ENCODE measurements at regions not wholly inside any gene's neighbourhood (a gene's known extent, or its start where the extent isn't known, plus 50 kb on each side); places are given as distances from the start of the nearest gene placed in this dataset.

DNA sequence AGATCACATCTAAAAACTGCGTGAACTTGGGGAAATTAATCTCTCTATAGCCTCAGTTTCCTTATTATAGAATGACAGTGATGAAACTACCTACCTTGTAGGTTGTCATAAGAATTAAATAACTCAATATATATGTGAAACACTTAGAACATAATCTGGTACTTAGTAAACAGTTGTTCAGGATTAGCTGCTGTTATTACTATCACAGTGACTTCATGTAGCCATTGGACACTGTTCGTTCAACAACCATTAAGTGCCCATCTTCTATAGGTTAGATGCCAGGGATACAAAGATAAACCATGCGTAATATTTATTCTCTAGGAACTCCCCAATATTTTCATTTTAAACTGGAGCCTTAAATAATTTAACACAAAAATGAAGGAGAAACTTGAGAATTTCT lies 329.0 kb upstream of the PROK2 start:
- no peak overlapping the region for H2AK5ac ChIP-seq (ENCODE audit: insufficient read length, low read length)
- no peak overlapping the region for H2BK15ac ChIP-seq (ENCODE audit: low read depth, low read length)
- no peak overlapping the region for H3K18ac ChIP-seq (ENCODE audit: insufficient read length, low read depth, low read length)
- H3K23ac ChIP-seq (ENCODE audit: insufficient read length, low read depth, low read length): no peak overlapping the region
- H3K9ac ChIP-seq (ENCODE audit: extremely low read depth, insufficient read length, low read length): no peak overlapping the region
- H3K4ac ChIP-seq (ENCODE audit: low read depth, low read length): no peak overlapping the region
- no peak overlapping the region for H3T11ph ChIP-seq (ENCODE audit: low read length)
- H3K56ac ChIP-seq (ENCODE audit: insufficient read length, low read depth, low read length): no peak overlapping the region
- H2BK120ac ChIP-seq (ENCODE audit: low read depth, low read length, poor library complexity, severe bottlenecking): no peak overlapping the region
- no peaks in the 10 kb centered on the region for H3K79me1 ChIP-seq (ENCODE audit: insufficient read depth, low read depth, low read length, poor library complexity, severe bottlenecking)
- Mint-ChIP-seq H3K9me3 (no peaks in the 10 kb centered on the region; a peak in 1 of 5 replicates), H3K27ac (no peak overlapping the region), H3K36me3 (ENCODE audit: insufficient read depth in 1 of 3, low read depth in 3 of 3) (no peaks in the 10 kb centered on the region; a peak in 1 of 7 replicates), H3K27me3 (ENCODE audit: low read depth) (no peaks in the 10 kb centered on the region; the same call in 1 of the 2 replicates), H3K4me3 (no peak overlapping the region), H3K4me1 (peaks cover 5 to 7% of the 10 kb centered on the region in 2 experiments)
- no peaks in the 10 kb centered on the region for H3K23me2 ChIP-seq (ENCODE audit: insufficient read length, low read depth, low read length, poor library complexity, severe bottlenecking)
- H3K9me3 ChIP-seq (ENCODE audit: control insufficient read depth, low read depth, low read length): no peaks in the 10 kb centered on the region
- no peak overlapping the region for H2BK12ac ChIP-seq (ENCODE audit: insufficient read length, low read depth, low read length)
- no peaks in the 10 kb centered on the region for H3K27me3 ChIP-seq (ENCODE audit: insufficient read depth, low read length)
- H2BK20ac ChIP-seq (ENCODE audit: low read depth, low read length, poor library complexity, severe bottlenecking): no peak overlapping the region
- WGBS (ENCODE audit: extremely low coverage, insufficient read length, low lambda C conversion rate): no CpG with 5 or more reads among the region's 3 CpGs
- no peak overlapping the region for H4K8ac ChIP-seq (replicated peaks; ENCODE audit: insufficient read length, low read depth, low read length)
- no peaks in the 10 kb centered on the region for H4K20me1 ChIP-seq (ENCODE audit: control insufficient read depth, insufficient read depth, insufficient read length)
- no peak for DNase-seq
- H2BK5ac ChIP-seq (ENCODE audit: insufficient read length, low read length): no peak overlapping the region
- H4K5ac ChIP-seq (ENCODE audit: insufficient read length, low read depth, low read length): no peak overlapping the region
- no peak overlapping the region for H2AFZ ChIP-seq (ENCODE audit: low read length)
- no peaks in the 10 kb centered on the region for H3K79me2 ChIP-seq (ENCODE audit: insufficient read depth, low read length)
- no peak overlapping the region for H3K27ac ChIP-seq (ENCODE audit: insufficient read length, low read depth, low read length)
- no peak overlapping the region for H3K4me2 ChIP-seq (ENCODE audit: insufficient read depth, insufficient read length, low read length)
- H3K4me1 ChIP-seq (ENCODE audit: insufficient read depth, low read length): no peaks in the 10 kb centered on the region
- TF ChIP-seq, protein P1, sequence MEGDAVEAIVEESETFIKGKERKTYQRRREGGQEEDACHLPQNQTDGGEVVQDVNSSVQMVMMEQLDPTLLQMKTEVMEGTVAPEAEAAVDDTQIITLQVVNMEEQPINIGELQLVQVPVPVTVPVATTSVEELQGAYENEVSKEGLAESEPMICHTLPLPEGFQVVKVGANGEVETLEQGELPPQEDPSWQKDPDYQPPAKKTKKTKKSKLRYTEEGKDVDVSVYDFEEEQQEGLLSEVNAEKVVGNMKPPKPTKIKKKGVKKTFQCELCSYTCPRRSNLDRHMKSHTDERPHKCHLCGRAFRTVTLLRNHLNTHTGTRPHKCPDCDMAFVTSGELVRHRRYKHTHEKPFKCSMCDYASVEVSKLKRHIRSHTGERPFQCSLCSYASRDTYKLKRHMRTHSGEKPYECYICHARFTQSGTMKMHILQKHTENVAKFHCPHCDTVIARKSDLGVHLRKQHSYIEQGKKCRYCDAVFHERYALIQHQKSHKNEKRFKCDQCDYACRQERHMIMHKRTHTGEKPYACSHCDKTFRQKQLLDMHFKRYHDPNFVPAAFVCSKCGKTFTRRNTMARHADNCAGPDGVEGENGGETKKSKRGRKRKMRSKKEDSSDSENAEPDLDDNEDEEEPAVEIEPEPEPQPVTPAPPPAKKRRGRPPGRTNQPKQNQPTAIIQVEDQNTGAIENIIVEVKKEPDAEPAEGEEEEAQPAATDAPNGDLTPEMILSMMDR (conservative IDR thresholded peaks at IDR 0.05): no peak
- no peak overlapping the region for H3K14ac ChIP-seq (ENCODE audit: insufficient read depth, low read length)
- H4K91ac ChIP-seq (ENCODE audit: insufficient read length, low read depth, low read length): no peak overlapping the region

All from H9 (cell line).